ENCODE measurements at regions not wholly inside any gene's neighbourhood (a gene's known extent, or its start where the extent isn't known, plus 50 kb on each side); places are given as distances from the start of the nearest gene placed in this dataset.

- POLR2A ChIA-PET: no interaction called here
- no peak overlapping the region for H3K27ac ChIP-seq (ENCODE audit: low read depth, low read length)
These were observed 304.0 kb downstream of the TLR4 start for GRCh38 chr9:118008246-118008645.

DNA sequence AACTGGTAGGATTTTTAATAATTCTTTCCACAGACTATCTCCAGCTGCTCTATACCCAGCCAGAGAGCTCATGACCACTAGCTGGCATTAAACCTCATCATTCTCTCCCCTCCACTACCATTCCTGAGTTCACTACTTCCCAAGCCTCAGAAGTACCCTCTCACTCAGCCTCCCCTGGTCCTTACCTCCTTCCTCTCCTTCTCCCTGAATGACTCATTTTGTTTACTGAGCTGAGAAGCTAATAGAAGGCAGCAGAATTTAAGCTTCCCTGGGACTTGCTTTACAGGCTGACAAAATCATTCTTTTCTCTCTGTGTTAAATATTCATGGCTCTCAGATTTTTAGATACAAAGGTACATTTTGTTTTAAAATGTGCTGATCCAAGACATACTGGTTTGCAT lies 305.4 kb downstream of the TLR4 start:
- DNase-seq (ENCODE audit: low read depth, low spot score): no peak
- H3K9me3 ChIP-seq (ENCODE audit: control insufficient read depth, insufficient read depth, low read length): no peaks in the 10 kb centered on the region; the same call in 1 of the 2 replicates
- ChIA-PET CTCF (no interaction called here), POLR2A (no interaction called here)
- no peaks in the 10 kb centered on the region for H3K27me3 ChIP-seq (ENCODE audit: control insufficient read depth, insufficient read depth, low read length)
- TF ChIP-seq CTCF (IDR thresholded peaks at IDR 0.05; ENCODE audit: low read depth, low read length): no peak
- H3K27ac ChIP-seq (ENCODE audit: low read depth, low read length): no peak overlapping the region
- no peak overlapping the region for H3K4me3 ChIP-seq (ENCODE audit: low read depth, low read length)

More at GRCh38 chr9:118008246-118008645, 304.0 kb downstream of the TLR4 start:
- H3K27me3 ChIP-seq (ENCODE audit: control insufficient read depth, insufficient read depth, low read length): no peaks in the 10 kb centered on the region
- TF ChIP-seq CTCF (IDR thresholded peaks at IDR 0.05; ENCODE audit: low read depth, low read length): no peak
- H3K9me3 ChIP-seq (ENCODE audit: control insufficient read depth, insufficient read depth, low read length): no peaks in the 10 kb centered on the region; the same call in 1 of the 2 replicates
- H3K4me3 ChIP-seq (ENCODE audit: low read depth, low read length): no peak overlapping the region
- CTCF ChIA-PET: no interaction called here
- no peak for DNase-seq (ENCODE audit: low read depth, low spot score)

GRCh38 chr9:118017607-118018122 lies 313.5 kb downstream of the TLR4 start:
- Histone ChIP-seq H3K27me3 (ENCODE audit: control insufficient read depth, insufficient read depth, low read length) (no peaks in the 10 kb centered on the region), H3K9me3 (ENCODE audit: control insufficient read depth, insufficient read depth, low read length) (peaks cover 17% of the 10 kb centered on the region), H3K4me3 (ENCODE audit: low read depth, low read length) (no peak overlapping the region), H3K27ac (ENCODE audit: low read depth, low read length) (no peak overlapping the region)
- TF ChIP-seq CTCF (IDR thresholded peaks at IDR 0.05; ENCODE audit: low read depth, low read length): no peak
- no peak for DNase-seq (ENCODE audit: low read depth, low spot score)
- POLR2A ChIA-PET: no interaction called here
- CTCF ChIA-PET: no interaction called here

GRCh38 chr9:118023644-118024043 lies 319.4 kb downstream of the TLR4 start:
- H3K27ac ChIP-seq (ENCODE audit: low read depth, low read length): no peak overlapping the region
- CTCF ChIA-PET: no interaction called here
- peaks cover 16% of the 10 kb centered on the region for H3K9me3 ChIP-seq (ENCODE audit: control insufficient read depth, insufficient read depth, low read length)
- TF ChIP-seq CTCF (IDR thresholded peaks at IDR 0.05; ENCODE audit: low read depth, low read length): no peak
- no peak overlapping the region for H3K4me3 ChIP-seq (ENCODE audit: low read depth, low read length)
- POLR2A ChIA-PET: no interaction called here
- H3K27me3 ChIP-seq (ENCODE audit: control insufficient read depth, insufficient read depth, low read length): no peaks in the 10 kb centered on the region
- DNase-seq (ENCODE audit: low read depth, low spot score): no peak

- ChIA-PET CTCF (interaction anchor here (0.7 kb wide), 1 partner anchor 29 kb away, joined by 3 read pairs; no protein-coding TSS in a partner anchor), POLR2A (no interaction called here)
- H3K27ac ChIP-seq (ENCODE audit: low read depth, low read length): no peak overlapping the region
- TF ChIP-seq CTCF (IDR thresholded peaks at IDR 0.05; ENCODE audit: low read depth, low read length): no peak
- peaks cover 13% of the 10 kb centered on the region for H3K9me3 ChIP-seq (ENCODE audit: control insufficient read depth, insufficient read depth, low read length)
- DNase-seq (ENCODE audit: low read depth, low spot score): no peak
- H3K4me3 ChIP-seq (ENCODE audit: low read depth, low read length): no peak overlapping the region
- no peaks in the 10 kb centered on the region for H3K27me3 ChIP-seq (ENCODE audit: control insufficient read depth, insufficient read depth, low read length)
These were observed 324.0 kb downstream of the TLR4 start for GRCh38 chr9:118028225-118028624.
